Uterus (tissue), 3 donors: ENCODE measurements at regions not wholly inside any gene's neighbourhood (a gene's known extent, or its start where the extent isn't known, plus 50 kb on each side); places are given as distances from the start of the nearest gene placed in this dataset. TPM values are rescaled to one million over a fixed set of nuclear protein-coding genes. Genes with fewer than 3 reads are reported as not detected.

Experiments
- DNase-seq, 2 donors: peaks; one replicate each; pipeline ENCODE4 v3.0.0-alpha.2; 2019 to 2020
- H3K27ac ChIP-seq, 2 donors: fragments of 200-600 bp; sonication (generic); 1 replicate in 1 of 2; 2 replicates in 1 of 2; pipeline ENCODE4 v1.5.1; 2016 to 2018
- H3K27me3 ChIP-seq, 2 donors: fragments of 200-600 bp; sonication (generic); one replicate each; pipeline ENCODE4 v1.5.1; 2018 to 2019; ENCODE audit warnings: control low read depth in 1 of 2
- H3K36me3 ChIP-seq, 2 donors: fragments of 200-600 bp; sonication (generic); one replicate each; pipeline ENCODE4 v1.5.1; 2019; ENCODE audit warnings: control low read depth in 1 of 2
- H3K4me1 ChIP-seq, 2 donors: fragments of 200-600 bp; sonication (generic); one replicate each; pipeline ENCODE4 v1.5.1; 2018 to 2019; ENCODE audit warnings: control low read depth in 1 of 2
- H3K4me3 ChIP-seq, 2 donors: fragments of 200-600 bp; sonication (generic); 1 replicate in 1 of 2; 2 replicates in 1 of 2; pipeline ENCODE4 v1.5.1; 2018 to 2019; ENCODE audit warnings: mild to moderate bottlenecking in 1 of 2
- H3K9me3 ChIP-seq, 2 donors: fragments of 200-600 bp; sonication (generic); one replicate each; pipeline ENCODE4 v1.5.1; 2019; ENCODE audit warnings: control low read depth in 1 of 2
- CTCF ChIP-seq, 4 experiments: fragments of 200-600 bp in 2 of 4; fragments of 450-650 bp in 2 of 4; sonication (generic) in 2 of 4; IDR thresholded peaks; one replicate each; pipeline ENCODE4 v1.5.1; 2016 to 2019; ENCODE audit warnings: antibody characterized with exemption in 4 of 4, mild to moderate bottlenecking in 2 of 4, moderate library complexity in 1 of 4
- POLR2A ChIP-seq, 2 donors: fragments of 450-650 bp; IDR thresholded peaks; one replicate each; pipeline ENCODE4 v1.6.1; 2016; ENCODE audit warnings: antibody characterized with exemption in 2 of 2, mild to moderate bottlenecking in 1 of 2, moderate library complexity in 1 of 2
- intact Hi-C: fragments of 100-400 bp; cut with DNase I; formaldehyde crosslinking; loops from one replicate; pipeline ENCODE4 v1.15.1; 2023; ENCODE audit warnings: low total_unique reads
- small RNA-seq: library from RNA; depleted of rRNA; stranded (forward); fragments of <200 nt; gene quantifications from one replicate; pipeline ENCODE3, GENCODE V24; 2016
- donor health status: DM: yes; HTN: yes; CAD: no.

GRCh38 chr9:61674465-61674864, 484.6 kb downstream of the SPATA31A7 start:
- Histone ChIP-seq H3K9me3 (no peaks in the 10 kb centered on the region), H3K27ac (no peak overlapping the region), H3K4me3 (no peak overlapping the region), H3K36me3 (no peaks in the 10 kb centered on the region), H3K4me1 (no peaks in the 10 kb centered on the region), H3K27me3 (no peaks in the 10 kb centered on the region)
- no peak for DNase-seq
- TF ChIP-seq CTCF (IDR thresholded peaks at IDR 0.05) (no peak), POLR2A (IDR thresholded peaks at IDR 0.05) (no peak)
- intact Hi-C loops, result no loop called here

GRCh38 chr9:61674882-61675281, 485.0 kb downstream of the SPATA31A7 start:
- intact Hi-C loops, result no loop called here
- H3K27ac ChIP-seq, result no peak overlapping the region
- no peaks in the 10 kb centered on the region for H3K36me3 ChIP-seq
- H3K4me3 ChIP-seq, result no peak overlapping the region
- TF ChIP-seq POLR2A (IDR thresholded peaks at IDR 0.05) (no peak), CTCF (IDR thresholded peaks at IDR 0.05) (no peak)
- H3K9me3 ChIP-seq, result no peaks in the 10 kb centered on the region
- no peaks in the 10 kb centered on the region for H3K4me1 ChIP-seq
- no peak for DNase-seq
- H3K27me3 ChIP-seq, result no peaks in the 10 kb centered on the region

Small RNA genes lying in the stretch of these regions (small RNA-seq; reads per million reads assigned to genes)
- not detected for gene RF00019
